ENCODE measurements at regions not wholly inside any gene's neighbourhood (a gene's known extent, or its start where the extent isn't known, plus 50 kb on each side); places are given as distances from the start of the nearest gene placed in this dataset.

DNA sequence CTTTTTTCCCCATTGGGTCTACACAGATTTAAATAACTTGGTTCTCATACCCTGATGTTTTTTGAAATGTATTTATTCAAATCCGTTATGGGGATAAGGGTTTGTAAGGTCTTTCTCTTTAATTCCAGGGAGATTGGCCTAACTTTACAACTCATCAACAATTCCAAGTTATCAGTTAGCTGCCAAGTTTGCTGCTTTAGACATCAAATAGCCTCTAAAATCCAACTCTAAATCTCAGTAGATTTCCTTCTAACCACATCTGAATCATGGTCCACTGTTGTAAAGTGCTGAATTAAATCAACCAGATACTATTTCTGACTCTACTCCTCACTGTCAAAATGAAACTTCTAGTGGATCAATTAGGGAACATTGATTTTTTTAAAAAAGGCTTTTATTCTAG, 364.1 kb upstream of the E2F7 start:
- peaks cover 7% of the 10 kb centered on the region for H3K9me3 Mint-ChIP-seq
- H3K27ac Mint-ChIP-seq, result no peak overlapping the region
- H3K4me1 Mint-ChIP-seq (ENCODE audit: low read depth), result no peaks in the 10 kb centered on the region
- intact Hi-C loops (cut with micrococcal nuclease), result no loop called here
- ChIA-PET CTCF (no interaction called here), POLR2A (no interaction called here)
- H3K36me3 Mint-ChIP-seq (ENCODE audit: low read depth), result no peaks in the 10 kb centered on the region
- DNase-seq (no peak), ATAC-seq (no peak)
- TF ChIP-seq, protein P1, sequence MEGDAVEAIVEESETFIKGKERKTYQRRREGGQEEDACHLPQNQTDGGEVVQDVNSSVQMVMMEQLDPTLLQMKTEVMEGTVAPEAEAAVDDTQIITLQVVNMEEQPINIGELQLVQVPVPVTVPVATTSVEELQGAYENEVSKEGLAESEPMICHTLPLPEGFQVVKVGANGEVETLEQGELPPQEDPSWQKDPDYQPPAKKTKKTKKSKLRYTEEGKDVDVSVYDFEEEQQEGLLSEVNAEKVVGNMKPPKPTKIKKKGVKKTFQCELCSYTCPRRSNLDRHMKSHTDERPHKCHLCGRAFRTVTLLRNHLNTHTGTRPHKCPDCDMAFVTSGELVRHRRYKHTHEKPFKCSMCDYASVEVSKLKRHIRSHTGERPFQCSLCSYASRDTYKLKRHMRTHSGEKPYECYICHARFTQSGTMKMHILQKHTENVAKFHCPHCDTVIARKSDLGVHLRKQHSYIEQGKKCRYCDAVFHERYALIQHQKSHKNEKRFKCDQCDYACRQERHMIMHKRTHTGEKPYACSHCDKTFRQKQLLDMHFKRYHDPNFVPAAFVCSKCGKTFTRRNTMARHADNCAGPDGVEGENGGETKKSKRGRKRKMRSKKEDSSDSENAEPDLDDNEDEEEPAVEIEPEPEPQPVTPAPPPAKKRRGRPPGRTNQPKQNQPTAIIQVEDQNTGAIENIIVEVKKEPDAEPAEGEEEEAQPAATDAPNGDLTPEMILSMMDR (IDR thresholded peaks at IDR 0.05), result no peak
- no peak overlapping the region for H3K4me3 Mint-ChIP-seq
- H3K27me3 Mint-ChIP-seq, result no peaks in the 10 kb centered on the region

- intact Hi-C loops (cut with micrococcal nuclease), result no loop called here
- H3K4me1 Mint-ChIP-seq (ENCODE audit: low read depth), result no peaks in the 10 kb centered on the region
- ChIA-PET POLR2A (no interaction called here), CTCF (no interaction called here)
- peaks cover 5% of the 10 kb centered on the region for H3K9me3 Mint-ChIP-seq
- ATAC-seq (no peak), DNase-seq (no peak)
- H3K36me3 Mint-ChIP-seq (ENCODE audit: low read depth), result no peaks in the 10 kb centered on the region
- no peak overlapping the region for H3K4me3 Mint-ChIP-seq
- TF ChIP-seq, protein P1 (IDR thresholded peaks at IDR 0.05), result no peak
- no peaks in the 10 kb centered on the region for H3K27me3 Mint-ChIP-seq
- H3K27ac Mint-ChIP-seq, result no peak overlapping the region
Observed at GRCh38 chr12:77421152-77421551, 355.8 kb upstream of the E2F7 start.

DNA sequence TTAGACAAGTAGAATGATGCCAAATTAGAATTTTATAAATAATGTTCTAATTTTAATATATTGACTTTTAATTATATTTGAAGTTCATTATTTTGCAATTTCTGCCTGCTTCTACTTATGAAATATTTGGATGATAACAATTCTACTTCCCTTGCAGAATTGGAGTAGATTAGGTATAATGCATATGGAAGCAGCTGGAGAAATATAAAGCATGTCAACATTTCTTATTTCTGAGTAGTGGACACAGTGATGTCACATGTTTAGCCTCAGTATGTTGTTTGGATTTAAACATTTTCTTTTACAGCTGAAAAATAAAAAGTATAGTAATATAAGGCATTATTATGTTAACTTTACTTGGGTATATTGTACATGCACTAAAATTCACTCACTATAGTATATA, 344.2 kb upstream of the E2F7 start:
- Mint-ChIP-seq H3K27ac (no peak overlapping the region), H3K36me3 (ENCODE audit: low read depth) (no peaks in the 10 kb centered on the region), H3K27me3 (no peaks in the 10 kb centered on the region), H3K4me1 (ENCODE audit: low read depth) (no peaks in the 10 kb centered on the region), H3K9me3 (no peaks in the 10 kb centered on the region), H3K4me3 (no peak overlapping the region)
- DNase-seq (no peak), ATAC-seq (no peak)
- ChIA-PET POLR2A (no interaction called here), CTCF (no interaction called here)
- intact Hi-C loops (cut with micrococcal nuclease), result no loop called here
- TF ChIP-seq, protein P1 (IDR thresholded peaks at IDR 0.05), result no peak

- Mint-ChIP-seq H3K36me3 (ENCODE audit: low read depth) (no peaks in the 10 kb centered on the region), H3K27ac (no peak overlapping the region), H3K4me3 (no peak overlapping the region), H3K4me1 (ENCODE audit: low read depth) (no peaks in the 10 kb centered on the region), H3K9me3 (no peaks in the 10 kb centered on the region), H3K27me3 (no peaks in the 10 kb centered on the region)
- TF ChIP-seq, protein P1 (IDR thresholded peaks at IDR 0.05), result no peak
- ChIA-PET POLR2A (no interaction called here), CTCF (no interaction called here)
- intact Hi-C loops (cut with micrococcal nuclease), result no loop called here
- DNase-seq (no peak), ATAC-seq (no peak)
Observed at GRCh38 chr12:77407931-77408330, 342.6 kb upstream of the E2F7 start.

DNA sequence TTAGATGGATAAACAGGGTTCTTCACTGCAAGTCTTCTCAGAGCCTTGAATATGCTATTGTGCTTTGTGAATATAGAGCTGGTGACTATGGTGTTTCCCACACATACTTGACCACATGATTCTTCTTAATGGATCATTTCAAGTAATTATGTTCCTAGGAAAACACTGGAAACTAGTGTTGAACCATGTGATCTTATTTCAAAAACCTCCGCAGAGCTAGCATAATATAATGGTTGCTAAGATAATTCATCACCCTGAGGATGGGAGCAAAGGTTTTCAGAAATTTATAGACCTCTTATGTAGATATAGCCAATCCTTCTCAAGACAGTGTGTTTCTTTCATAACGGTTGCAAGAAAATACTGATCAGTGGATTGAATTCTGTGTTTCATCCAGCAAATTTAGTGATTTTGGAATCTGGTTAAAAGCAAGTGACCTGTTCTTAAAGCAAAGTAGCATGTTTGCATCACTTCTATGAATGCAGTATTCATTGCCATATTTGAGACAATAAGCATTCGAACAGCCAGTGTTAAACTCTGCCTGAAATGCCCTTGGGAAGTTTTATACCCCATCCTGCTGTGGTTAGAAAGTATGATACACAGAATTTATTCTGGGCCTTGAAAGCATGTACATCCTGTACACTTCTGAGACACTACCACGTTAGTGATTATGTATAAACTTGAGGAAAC, 341.0 kb upstream of the E2F7 start:
- Mint-ChIP-seq H3K27me3 (no peaks in the 10 kb centered on the region), H3K4me1 (ENCODE audit: low read depth) (no peaks in the 10 kb centered on the region), H3K9me3 (no peaks in the 10 kb centered on the region), H3K27ac (no peak overlapping the region), H3K4me3 (no peak overlapping the region), H3K36me3 (ENCODE audit: low read depth) (no peaks in the 10 kb centered on the region)
- intact Hi-C loops (cut with micrococcal nuclease), result no loop called here
- no peak for DNase-seq
- CTCF ChIA-PET, result no interaction called here
- TF ChIP-seq, protein P1 (IDR thresholded peaks at IDR 0.05), result no peak
- POLR2A ChIA-PET, result no interaction called here
- ATAC-seq, result no peak
